Osteocyte (in vitro differentiated cells): ENCODE measurements at regions not wholly inside any gene's neighbourhood (a gene's known extent, or its start where the extent isn't known, plus 50 kb on each side); places are given as distances from the start of the nearest gene placed in this dataset.

Source experiments
- DNase-seq: peaks from one replicate; pipeline ENCODE4 v3.0.0; 2021; ENCODE audit warnings: mixed read lengths; ENCODE audit not compliant: unreplicated experiment; ENCODE audit errors: extremely low spot score
- H3K27ac Mint-ChIP-seq: one replicate; pipeline ENCODE4 v1.8.0; 2021; ENCODE audit warnings: mild to moderate bottlenecking, mixed read lengths; ENCODE audit not compliant: unreplicated experiment
- H3K27me3 Mint-ChIP-seq: one replicate; pipeline ENCODE4 v1.8.0; 2021; ENCODE audit warnings: mixed read lengths; ENCODE audit not compliant: unreplicated experiment
- H3K36me3 Mint-ChIP-seq: one replicate; pipeline ENCODE4 v1.8.0; 2021; ENCODE audit warnings: mixed read lengths; ENCODE audit not compliant: unreplicated experiment
- H3K4me1 Mint-ChIP-seq: one replicate; pipeline ENCODE4 v1.8.0; 2021; ENCODE audit warnings: mixed read lengths; ENCODE audit not compliant: unreplicated experiment
- H3K4me3 Mint-ChIP-seq: one replicate; pipeline ENCODE4 v1.8.0; 2021; ENCODE audit warnings: mild to moderate bottlenecking, moderate library complexity, mixed read lengths; ENCODE audit not compliant: unreplicated experiment
- H3K9me3 Mint-ChIP-seq: one replicate; pipeline ENCODE4 v1.8.0; 2021; ENCODE audit warnings: mixed read lengths; ENCODE audit not compliant: unreplicated experiment
- TF ChIP-seq, protein P1 (sequence below): fragments of 200-600 bp; sonication (generic); IDR thresholded peaks from 2 replicates; pipeline ENCODE4 v1.5.0; 2021; ENCODE audit warnings: antibody characterized with exemption, mild to moderate bottlenecking, moderate library complexity

DNA sequence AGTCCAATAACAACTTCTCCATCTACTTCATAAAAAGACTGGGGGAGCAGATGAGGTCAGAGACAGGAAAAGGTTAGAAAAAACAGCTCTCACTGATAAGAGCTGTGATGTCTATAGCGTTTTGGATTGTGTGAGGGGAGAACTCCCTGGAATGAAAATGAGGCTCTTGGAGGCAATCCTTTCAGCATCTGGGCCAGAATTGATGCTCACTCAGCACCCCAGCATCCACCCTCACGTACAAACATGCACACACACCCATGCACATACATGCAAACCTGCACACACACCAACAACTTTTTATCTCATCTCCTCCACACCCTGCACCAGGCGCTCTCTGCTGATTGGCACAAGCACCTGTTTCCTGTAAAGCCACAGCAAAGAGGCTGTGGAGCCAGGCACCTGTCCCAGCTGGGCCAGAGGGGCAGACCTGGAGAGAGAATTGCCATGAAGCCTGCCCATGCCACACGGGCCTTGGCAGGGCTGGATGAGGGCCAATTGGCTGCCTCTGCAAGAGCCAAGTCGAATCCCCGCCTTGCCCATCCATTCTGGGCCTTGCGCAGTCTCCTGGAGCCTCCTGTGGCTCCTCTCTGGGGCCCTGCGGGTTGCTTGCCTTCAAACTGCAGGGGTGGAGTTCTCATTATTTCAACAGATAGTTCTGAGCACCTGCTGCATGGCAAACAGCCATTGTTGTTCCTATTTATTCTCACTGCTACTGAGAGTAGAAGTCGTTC, 53.1 kb downstream of the SYNE3 start:
- H3K27ac Mint-ChIP-seq = no peak overlapping the region
- no peak for DNase-seq
- peaks cover 64% of the 10 kb centered on the region for H3K36me3 Mint-ChIP-seq

DNA sequence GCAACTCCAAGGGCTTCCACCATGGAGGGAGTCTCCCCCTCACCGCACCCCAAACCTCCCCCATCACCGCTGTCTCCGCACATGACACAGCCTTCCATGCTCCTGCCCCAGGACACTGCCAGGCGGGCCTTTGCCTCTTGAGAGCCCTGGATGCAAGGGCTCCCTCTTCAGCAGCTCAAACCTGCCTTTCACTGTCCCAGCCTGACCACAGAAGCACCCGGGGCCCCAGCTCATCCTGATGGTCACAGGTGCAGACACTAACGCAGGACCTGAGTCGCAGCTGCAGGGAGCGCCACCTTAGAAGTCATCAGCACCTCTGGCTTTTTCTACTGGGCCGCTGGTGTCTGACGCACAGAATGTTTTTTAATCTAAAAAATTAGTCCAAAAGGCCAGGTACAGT, 54.0 kb downstream of the SYNE3 start:
- Mint-ChIP-seq H3K27me3 (no peaks in the 10 kb centered on the region), H3K9me3 (no peaks in the 10 kb centered on the region), H3K4me1 (peaks cover 36% of the 10 kb centered on the region), H3K4me3 (peak overlapping the region; percentile 18), H3K36me3 (peaks cover 62% of the 10 kb centered on the region), H3K27ac (no peak overlapping the region)
- TF ChIP-seq, protein P1, sequence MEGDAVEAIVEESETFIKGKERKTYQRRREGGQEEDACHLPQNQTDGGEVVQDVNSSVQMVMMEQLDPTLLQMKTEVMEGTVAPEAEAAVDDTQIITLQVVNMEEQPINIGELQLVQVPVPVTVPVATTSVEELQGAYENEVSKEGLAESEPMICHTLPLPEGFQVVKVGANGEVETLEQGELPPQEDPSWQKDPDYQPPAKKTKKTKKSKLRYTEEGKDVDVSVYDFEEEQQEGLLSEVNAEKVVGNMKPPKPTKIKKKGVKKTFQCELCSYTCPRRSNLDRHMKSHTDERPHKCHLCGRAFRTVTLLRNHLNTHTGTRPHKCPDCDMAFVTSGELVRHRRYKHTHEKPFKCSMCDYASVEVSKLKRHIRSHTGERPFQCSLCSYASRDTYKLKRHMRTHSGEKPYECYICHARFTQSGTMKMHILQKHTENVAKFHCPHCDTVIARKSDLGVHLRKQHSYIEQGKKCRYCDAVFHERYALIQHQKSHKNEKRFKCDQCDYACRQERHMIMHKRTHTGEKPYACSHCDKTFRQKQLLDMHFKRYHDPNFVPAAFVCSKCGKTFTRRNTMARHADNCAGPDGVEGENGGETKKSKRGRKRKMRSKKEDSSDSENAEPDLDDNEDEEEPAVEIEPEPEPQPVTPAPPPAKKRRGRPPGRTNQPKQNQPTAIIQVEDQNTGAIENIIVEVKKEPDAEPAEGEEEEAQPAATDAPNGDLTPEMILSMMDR = no peak
- DNase-seq = no peak

More for the DNA sequence above, 53.1 kb downstream of the SYNE3 start:
- TF ChIP-seq, protein P1 = no peak
- no peak overlapping the region for H3K4me3 Mint-ChIP-seq
- H3K9me3 Mint-ChIP-seq = no peaks in the 10 kb centered on the region
- H3K27me3 Mint-ChIP-seq = no peaks in the 10 kb centered on the region
- peaks cover 36% of the 10 kb centered on the region for H3K4me1 Mint-ChIP-seq

DNA sequence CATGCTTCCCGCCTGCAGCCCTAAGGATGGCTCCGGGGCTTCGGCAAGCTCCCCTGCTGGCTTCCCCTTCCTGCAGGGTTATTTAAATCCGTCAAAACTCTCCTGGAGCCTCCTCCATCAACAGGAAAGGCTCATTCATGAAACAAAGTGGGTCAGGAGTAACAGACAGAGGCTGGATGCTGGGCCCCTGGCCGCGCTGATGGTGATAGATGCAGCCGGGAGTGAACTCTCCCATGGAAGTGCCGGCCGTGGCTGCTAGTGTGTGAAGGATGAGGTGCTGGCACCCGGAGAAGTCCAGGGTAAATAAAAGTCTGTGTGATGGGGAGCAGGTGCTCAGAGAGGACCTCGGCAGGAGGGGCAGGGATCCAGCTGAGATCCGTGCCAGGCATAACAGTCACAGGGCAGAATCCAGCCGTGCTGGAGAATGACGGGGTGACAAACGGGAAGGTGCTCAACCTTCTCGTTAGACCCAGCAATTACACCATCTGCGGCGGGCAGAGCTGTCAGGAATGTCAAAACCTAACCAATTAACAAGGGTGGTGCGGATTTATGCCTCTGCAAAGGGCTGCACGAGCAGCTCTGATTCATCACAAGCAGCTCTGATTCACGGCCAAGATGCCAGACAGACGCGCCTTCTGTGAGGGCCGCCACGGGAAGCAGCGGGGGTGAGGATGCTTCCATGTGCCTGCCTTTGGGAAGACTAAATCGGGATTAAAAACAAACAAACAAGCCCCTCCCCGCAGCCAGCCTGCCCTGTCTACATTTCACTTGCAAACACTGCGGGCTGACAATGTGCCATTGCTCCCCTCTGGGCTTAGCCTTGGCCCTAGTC, 55.6 kb downstream of the SYNE3 start:
- Mint-ChIP-seq H3K27me3 (no peaks in the 10 kb centered on the region), H3K4me3 (peak overlapping the region; percentile 50)

DNA sequence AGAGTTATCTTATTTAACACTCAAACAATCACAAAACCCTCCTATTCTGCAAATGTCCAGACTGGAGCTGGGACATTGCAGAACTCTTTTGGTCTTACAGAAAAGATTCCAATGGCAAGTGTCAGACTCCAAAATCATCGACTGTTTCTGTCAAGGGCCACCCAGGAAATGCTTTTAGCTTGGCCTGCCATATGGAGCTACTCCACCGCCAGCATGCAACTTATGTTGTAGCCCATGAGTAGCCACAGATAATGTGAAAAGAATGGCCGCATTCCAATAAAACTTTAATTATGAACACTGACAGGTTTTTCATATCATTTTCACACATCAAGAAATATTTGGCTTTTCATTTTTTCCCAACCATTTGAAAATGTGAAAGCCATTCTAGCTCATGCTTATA, 57.5 kb downstream of the SYNE3 start:
- Mint-ChIP-seq H3K27ac (no peak overlapping the region), H3K27me3 (no peaks in the 10 kb centered on the region), H3K4me3 (no peak overlapping the region), H3K4me1 (peaks cover 39% of the 10 kb centered on the region), H3K9me3 (no peaks in the 10 kb centered on the region), H3K36me3 (peaks cover 53% of the 10 kb centered on the region)
- no peak for DNase-seq
- TF ChIP-seq, protein P1 = no peak

More for the DNA sequence above, 55.6 kb downstream of the SYNE3 start:
- peaks cover 36% of the 10 kb centered on the region for H3K4me1 Mint-ChIP-seq
- no peaks in the 10 kb centered on the region for H3K9me3 Mint-ChIP-seq
- H3K36me3 Mint-ChIP-seq = peaks cover 56% of the 10 kb centered on the region
- DNase-seq = peak; percentile 89
- peak overlapping the region; percentile 86 for H3K27ac Mint-ChIP-seq
- TF ChIP-seq, protein P1 = no peak

DNA sequence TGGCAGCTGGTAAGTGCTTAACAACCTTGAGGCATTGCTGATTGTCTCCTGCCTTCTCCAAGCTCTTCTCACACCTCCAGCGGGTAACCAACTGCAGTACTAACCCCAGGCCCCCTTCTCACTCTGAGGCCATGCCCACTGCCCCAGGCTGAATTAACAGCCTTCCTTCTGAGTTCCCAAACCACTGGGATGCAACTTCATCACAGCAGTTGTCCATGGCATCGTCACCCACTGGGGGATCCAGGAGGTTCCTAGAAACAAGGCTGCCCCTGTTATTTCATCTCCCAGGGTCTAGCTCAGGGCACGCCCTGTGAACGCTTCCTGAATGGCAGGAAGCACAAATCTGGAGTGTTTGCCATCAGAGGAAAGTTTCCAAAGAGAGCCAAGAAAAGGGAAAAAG, 58.0 kb downstream of the SYNE3 start:
- TF ChIP-seq, protein P1 = no peak
- H3K27ac Mint-ChIP-seq = no peak overlapping the region
- H3K36me3 Mint-ChIP-seq = peaks cover 50% of the 10 kb centered on the region
- H3K27me3 Mint-ChIP-seq = no peaks in the 10 kb centered on the region
- DNase-seq = no peak
- H3K4me1 Mint-ChIP-seq = peaks cover 39% of the 10 kb centered on the region
- H3K4me3 Mint-ChIP-seq = no peak overlapping the region
- no peaks in the 10 kb centered on the region for H3K9me3 Mint-ChIP-seq
